ENCODE measurements at regions not wholly inside any gene's neighbourhood (a gene's known extent, or its start where the extent isn't known, plus 50 kb on each side); places are given as distances from the start of the nearest gene placed in this dataset.

DNA sequence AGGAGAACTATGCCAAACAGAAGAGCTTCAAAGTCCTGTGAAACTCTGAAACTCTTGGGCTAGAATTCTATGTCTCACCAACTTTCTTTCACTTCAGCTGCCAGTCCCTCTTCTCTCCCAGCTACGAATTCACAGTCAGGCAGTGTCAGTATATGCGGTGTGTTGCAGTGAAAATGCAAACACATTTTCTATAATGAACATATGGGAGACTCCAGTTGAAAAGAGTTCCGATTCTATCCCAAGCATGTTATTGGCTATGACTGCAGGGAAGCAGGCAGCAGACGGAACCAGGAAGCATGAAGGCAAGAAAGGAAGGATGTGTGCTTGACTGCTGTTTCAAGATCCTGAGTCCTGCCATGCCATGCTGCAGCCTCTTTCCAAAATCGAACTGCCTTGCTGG, 515.7 kb upstream of the TLE4 start:
- H3K4me1 ChIP-seq = no peaks in the 10 kb centered on the region
- H3K9me3 ChIP-seq = no peaks in the 10 kb centered on the region
- H3K27ac ChIP-seq = no peak overlapping the region
- no peak for TF ChIP-seq POLR2A (IDR thresholded peaks at IDR 0.05)
- no peak for TF ChIP-seq CTCF (IDR thresholded peaks at IDR 0.05)
- intact Hi-C loops (cut with DNase I) = no loop called here
- no peaks in the 10 kb centered on the region for H3K36me3 ChIP-seq
- WGBS, 2 donors = 84 to 85% methylated on average over 5 of the region's 5 CpGs
- no peak for DNase-seq
- no peak overlapping the region for H3K4me3 ChIP-seq (replicated peaks in 1 of 3)
- no peaks in the 10 kb centered on the region for H3K27me3 ChIP-seq

- Histone ChIP-seq H3K27ac (no peak overlapping the region), H3K27me3 (no peaks in the 10 kb centered on the region), H3K36me3 (no peaks in the 10 kb centered on the region), H3K9me3 (no peaks in the 10 kb centered on the region), H3K4me3 (replicated peaks in 1 of 3) (no peak overlapping the region), H3K4me1 (no peaks in the 10 kb centered on the region)
- TF ChIP-seq CTCF (IDR thresholded peaks at IDR 0.05) (no peak), POLR2A (IDR thresholded peaks at IDR 0.05) (no peak)
- intact Hi-C loops (cut with DNase I) = no loop called here
- no peak for DNase-seq
Measured at GRCh38 chr9:79057576-79057975, 514.2 kb upstream of the TLE4 start.

GRCh38 chr9:79060766-79061165, 511.0 kb upstream of the TLE4 start:
- no peak overlapping the region for H3K4me3 ChIP-seq (replicated peaks in 1 of 3)
- no peaks in the 10 kb centered on the region for H3K4me1 ChIP-seq
- H3K36me3 ChIP-seq = no peaks in the 10 kb centered on the region
- no peaks in the 10 kb centered on the region for H3K9me3 ChIP-seq
- H3K27me3 ChIP-seq = no peaks in the 10 kb centered on the region
- DNase-seq = no peak
- TF ChIP-seq CTCF (IDR thresholded peaks at IDR 0.05) (no peak), POLR2A (IDR thresholded peaks at IDR 0.05) (no peak)
- 73 to 77% methylated on average over 1 of the region's 1 CpG for WGBS, 2 donors
- intact Hi-C loops (cut with DNase I) = no loop called here
- H3K27ac ChIP-seq = no peak overlapping the region

- TF ChIP-seq POLR2A (IDR thresholded peaks at IDR 0.05) = no peak
- no peak for TF ChIP-seq CTCF (IDR thresholded peaks at IDR 0.05)
- H3K9me3 ChIP-seq = no peaks in the 10 kb centered on the region
- H3K4me1 ChIP-seq = no peaks in the 10 kb centered on the region
- DNase-seq = no peak
- intact Hi-C loops (cut with DNase I) = no loop called here
- H3K27ac ChIP-seq = no peak overlapping the region
- WGBS, 2 donors = 70 to 75% methylated on average over 7 of the region's 7 CpGs
- H3K27me3 ChIP-seq = no peaks in the 10 kb centered on the region
- H3K4me3 ChIP-seq (replicated peaks in 1 of 3) = no peak overlapping the region
- no peaks in the 10 kb centered on the region for H3K36me3 ChIP-seq
Measured at GRCh38 chr9:79061752-79062616, 509.8 kb upstream of the TLE4 start.

DNA sequence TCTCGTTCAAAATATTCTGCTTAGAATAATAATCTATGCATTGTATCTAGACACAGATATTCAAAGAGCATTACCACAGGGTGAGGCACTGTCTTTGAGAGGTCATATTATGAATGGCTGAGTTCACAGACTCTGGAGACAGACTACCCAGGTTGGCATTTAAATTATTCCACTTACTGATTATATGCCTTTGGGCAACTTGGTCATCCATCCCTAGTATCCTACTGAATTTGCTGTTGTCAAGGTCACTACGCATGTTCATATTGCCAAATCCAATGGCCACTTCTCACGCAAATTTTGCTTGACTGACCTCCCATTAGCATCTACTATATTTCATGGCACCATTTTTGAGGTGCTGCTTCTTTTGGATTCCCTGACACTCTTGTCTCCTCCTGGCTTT, 498.6 kb upstream of the TLE4 start:
- TF ChIP-seq CTCF (IDR thresholded peaks at IDR 0.05) (no peak), POLR2A (IDR thresholded peaks at IDR 0.05) (no peak)
- intact Hi-C loops (cut with DNase I) = no loop called here

More for the DNA sequence above, 498.6 kb upstream of the TLE4 start:
- 91 to 93% methylated on average over 3 of the region's 3 CpGs for WGBS, 2 donors
- Histone ChIP-seq H3K4me3 (replicated peaks in 1 of 3) (no peak overlapping the region), H3K27ac (no peak overlapping the region), H3K4me1 (no peaks in the 10 kb centered on the region), H3K36me3 (no peaks in the 10 kb centered on the region), H3K9me3 (no peaks in the 10 kb centered on the region), H3K27me3 (no peaks in the 10 kb centered on the region)
- no peak for DNase-seq

Measured in thyroid gland (tissue), 4 donors.